AG04450 (cell line): ENCODE measurements at regions not wholly inside any gene's neighbourhood (a gene's known extent, or its start where the extent isn't known, plus 50 kb on each side); places are given as distances from the start of the nearest gene placed in this dataset.
"Not testable (repeated sequence)": the region's sequence is repeated elsewhere in the genome, so short reads cannot be mapped to it uniquely, and the experiment has no call there.

Experiments
- CTCF ChIA-PET: fragments of 300-600, 350-600 bp; formaldehyde crosslinking; extraction: SDS; loops from one replicate; lab custom pipeline; 2022; ENCODE audit warnings: antibody characterized with exemption, inconsistent platforms; lab: Charles Lee
- POLR2A ChIA-PET: fragments of 350-600 bp; formaldehyde crosslinking; extraction: SDS; loops from one replicate; lab custom pipeline; 2021; ENCODE audit warnings: antibody characterized with exemption, inconsistent platforms; lab: Yijun Ruan, JAX
- DNase-seq: peaks from one replicate; pipeline ENCODE4 v3.0.0-alpha.2; 2011; ENCODE audit warnings: low read depth, low spot score
- H3K27ac ChIP-seq: one replicate; pipeline ENCODE4 v1.5.1; 2012; ENCODE audit warnings: low read depth, low read length, control low read depth
- H3K27me3 ChIP-seq: one replicate; pipeline ENCODE4 v1.6.0; 2012; ENCODE audit warnings: low read length; ENCODE audit not compliant: control insufficient read depth, insufficient read depth
- H3K4me3 ChIP-seq: 2 replicates; pipeline ENCODE4 v1.5.1; 2011; ENCODE audit warnings: mild to moderate bottlenecking, low read depth, low read length, control low read depth
- H3K9me3 ChIP-seq: 2 replicates; pipeline ENCODE4 v1.5.1; 2012; ENCODE audit warnings: low read length; ENCODE audit not compliant: control insufficient read depth, insufficient read depth
- TF ChIP-seq, protein P1 (sequence below): IDR thresholded peaks from 2 replicates; pipeline ENCODE4 v1.5.1; 2011; ENCODE audit warnings: low read depth, low read length, control low read depth, inconsistent platforms

DNA sequence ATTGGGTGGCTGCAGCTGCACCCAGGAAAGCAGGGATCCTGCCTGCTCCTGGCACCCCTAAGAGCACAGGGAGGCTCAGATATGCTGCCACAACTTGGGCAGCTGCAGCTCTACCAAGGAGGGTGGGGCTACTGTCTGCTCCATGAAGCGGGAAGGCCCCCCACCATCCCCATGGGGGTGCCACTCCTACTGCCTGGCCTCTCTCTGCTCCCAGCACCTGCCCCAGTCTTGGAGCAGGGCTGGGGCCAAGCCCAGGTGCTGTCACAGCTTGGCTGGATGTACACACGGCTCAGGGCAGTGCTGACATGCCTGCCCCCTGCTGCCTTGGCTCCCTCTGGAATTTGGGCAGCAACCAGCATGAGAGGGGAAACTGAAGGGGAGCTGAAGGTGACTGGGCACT, 214.7 kb upstream of the PLPPR1 start:
- H3K27me3 ChIP-seq: no peaks in the 10 kb centered on the region
- TF ChIP-seq, protein P1, sequence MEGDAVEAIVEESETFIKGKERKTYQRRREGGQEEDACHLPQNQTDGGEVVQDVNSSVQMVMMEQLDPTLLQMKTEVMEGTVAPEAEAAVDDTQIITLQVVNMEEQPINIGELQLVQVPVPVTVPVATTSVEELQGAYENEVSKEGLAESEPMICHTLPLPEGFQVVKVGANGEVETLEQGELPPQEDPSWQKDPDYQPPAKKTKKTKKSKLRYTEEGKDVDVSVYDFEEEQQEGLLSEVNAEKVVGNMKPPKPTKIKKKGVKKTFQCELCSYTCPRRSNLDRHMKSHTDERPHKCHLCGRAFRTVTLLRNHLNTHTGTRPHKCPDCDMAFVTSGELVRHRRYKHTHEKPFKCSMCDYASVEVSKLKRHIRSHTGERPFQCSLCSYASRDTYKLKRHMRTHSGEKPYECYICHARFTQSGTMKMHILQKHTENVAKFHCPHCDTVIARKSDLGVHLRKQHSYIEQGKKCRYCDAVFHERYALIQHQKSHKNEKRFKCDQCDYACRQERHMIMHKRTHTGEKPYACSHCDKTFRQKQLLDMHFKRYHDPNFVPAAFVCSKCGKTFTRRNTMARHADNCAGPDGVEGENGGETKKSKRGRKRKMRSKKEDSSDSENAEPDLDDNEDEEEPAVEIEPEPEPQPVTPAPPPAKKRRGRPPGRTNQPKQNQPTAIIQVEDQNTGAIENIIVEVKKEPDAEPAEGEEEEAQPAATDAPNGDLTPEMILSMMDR: no peak
- ChIA-PET CTCF (no interaction called here), POLR2A (no interaction called here)
- no peak overlapping the region for H3K4me3 ChIP-seq
- peaks cover 16% of the 10 kb centered on the region for H3K9me3 ChIP-seq
- H3K27ac ChIP-seq: no peak overlapping the region
- no peak for DNase-seq

DNA sequence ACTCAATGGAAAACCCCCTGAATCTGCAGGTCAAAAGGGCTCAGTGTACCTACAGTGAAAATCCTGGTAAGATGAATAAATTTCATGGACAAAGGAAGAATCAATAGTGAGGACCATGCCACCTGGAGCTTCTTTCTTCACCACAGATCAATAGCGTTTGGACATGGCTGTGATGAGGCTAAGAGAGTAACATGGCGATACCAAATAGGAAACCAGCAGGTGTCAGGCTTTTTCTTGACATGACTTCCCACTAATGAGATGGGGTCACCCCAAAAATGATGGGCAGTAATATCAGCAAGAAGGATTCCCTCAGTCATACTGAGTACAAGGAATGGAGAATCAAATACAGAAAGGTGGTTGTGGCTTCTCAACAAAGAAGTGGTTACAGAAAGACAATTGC, 208.5 kb upstream of the PLPPR1 start:
- H3K9me3 ChIP-seq: peaks cover 3% of the 10 kb centered on the region; the same call in 1 of the 2 replicates
- ChIA-PET POLR2A (no interaction called here), CTCF (no interaction called here)
- no peaks in the 10 kb centered on the region for H3K27me3 ChIP-seq
- no peak overlapping the region for H3K4me3 ChIP-seq
- TF ChIP-seq, protein P1: no peak
- no peak overlapping the region for H3K27ac ChIP-seq
- DNase-seq: no peak

DNA sequence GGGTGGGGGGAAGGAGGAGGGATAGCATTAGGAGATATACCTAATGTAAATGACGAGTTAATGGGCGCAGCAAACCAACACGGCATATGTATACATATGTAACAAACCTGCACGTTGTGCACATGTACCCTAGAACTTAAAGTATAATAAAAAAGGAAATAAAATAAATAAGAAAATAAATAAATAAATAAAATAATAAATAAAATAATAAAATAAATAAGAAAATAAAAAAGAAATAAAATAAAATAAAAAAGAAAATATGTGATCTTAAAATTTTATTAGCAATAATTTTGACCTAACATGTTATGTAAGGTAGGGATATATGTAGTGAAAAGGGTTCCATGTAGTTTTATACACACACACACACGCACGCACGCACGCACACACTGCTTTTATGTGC, 195.5 kb upstream of the PLPPR1 start:
- CTCF ChIA-PET, H3K4me3 ChIP-seq, H3K27ac ChIP-seq, POLR2A ChIA-PET, H3K27me3 ChIP-seq, DNase-seq: not testable (repeated sequence)
- H3K9me3 ChIP-seq: peaks cover 13% of the 10 kb centered on the region

DNA sequence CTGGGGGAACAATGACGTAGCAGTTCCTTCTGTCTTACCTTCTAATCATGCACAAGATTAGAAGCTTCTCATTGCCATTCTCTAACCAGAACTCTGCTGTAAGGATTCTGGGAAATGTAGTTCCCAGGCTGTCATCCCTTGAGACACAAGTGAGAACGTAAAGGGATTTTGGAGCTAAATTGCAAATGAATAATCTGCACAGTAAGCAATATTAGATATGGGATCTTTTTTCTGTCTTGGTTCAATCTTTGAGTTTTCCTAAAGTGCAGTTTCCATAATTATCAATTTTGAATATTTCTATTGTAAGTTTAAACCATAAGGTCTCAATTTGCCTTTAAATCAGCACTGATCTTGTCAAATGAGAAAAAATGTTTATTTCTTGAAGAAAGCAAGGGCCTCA, 189.7 kb upstream of the PLPPR1 start:
- H3K4me3 ChIP-seq: no peak overlapping the region
- no peak for DNase-seq
- POLR2A ChIA-PET: no interaction called here
- TF ChIP-seq, protein P1: no peak
- H3K27ac ChIP-seq: no peak overlapping the region
- no peaks in the 10 kb centered on the region for H3K27me3 ChIP-seq
- peaks cover 8% of the 10 kb centered on the region for H3K9me3 ChIP-seq
- CTCF ChIA-PET: no interaction called here

DNA sequence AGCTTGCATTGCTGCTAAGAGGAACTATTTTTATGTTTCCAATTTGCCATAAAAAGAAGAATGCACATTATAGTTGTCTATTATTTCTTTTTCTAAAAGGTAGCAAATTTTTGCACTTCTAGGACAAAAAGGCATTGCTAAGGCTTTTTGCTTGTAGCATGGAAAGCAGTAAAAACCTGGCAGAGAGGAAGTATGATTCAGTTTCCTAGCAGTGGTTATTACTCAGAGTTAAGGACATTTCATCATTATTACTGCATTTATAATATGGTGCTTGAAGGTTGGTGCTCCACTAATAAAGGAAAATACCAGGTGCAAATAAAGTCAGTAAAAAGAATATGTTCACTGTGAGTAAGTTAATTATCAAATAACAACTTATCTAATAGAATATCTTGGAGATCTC, 179.8 kb upstream of the PLPPR1 start:
- Histone ChIP-seq H3K27me3 (no peaks in the 10 kb centered on the region), H3K9me3 (no peaks in the 10 kb centered on the region; the same call in 1 of the 2 replicates), H3K4me3 (no peak overlapping the region), H3K27ac (no peak overlapping the region)
- CTCF ChIA-PET: no interaction called here
- TF ChIP-seq, protein P1: no peak
- POLR2A ChIA-PET: no interaction called here
- DNase-seq: no peak

DNA sequence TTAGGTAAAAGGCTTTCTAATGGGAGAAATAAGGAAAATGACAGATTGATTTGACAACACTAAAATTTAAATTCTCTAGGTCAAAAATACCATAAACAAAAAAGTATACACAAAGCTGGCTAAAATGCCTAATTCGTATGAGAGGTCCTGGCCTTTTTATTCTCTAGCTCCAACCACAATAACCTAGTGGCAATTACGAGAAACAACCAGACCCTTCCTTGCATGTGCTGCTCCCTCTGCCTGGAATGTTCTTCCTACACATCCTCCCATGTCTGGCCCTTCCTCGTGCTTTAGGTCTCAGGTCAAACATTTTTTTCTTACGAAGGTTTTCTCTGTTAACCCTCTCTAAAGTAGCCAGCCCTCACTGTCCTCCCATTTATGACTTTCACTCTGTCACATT, 176.4 kb upstream of the PLPPR1 start:
- ChIA-PET POLR2A (no interaction called here), CTCF (no interaction called here)
- H3K27me3 ChIP-seq: no peaks in the 10 kb centered on the region
- TF ChIP-seq, protein P1: no peak
- no peak overlapping the region for H3K27ac ChIP-seq
- DNase-seq: no peak
- no peak overlapping the region for H3K4me3 ChIP-seq
- H3K9me3 ChIP-seq: no peaks in the 10 kb centered on the region
